Muscle of back (tissue), 3 donors: ENCODE measurements at regions not wholly inside any gene's neighbourhood (a gene's known extent, or its start where the extent isn't known, plus 50 kb on each side); places are given as distances from the start of the nearest gene placed in this dataset.
"Not testable (repeated sequence)": the region's sequence is repeated elsewhere in the genome, so short reads cannot be mapped to it uniquely, and the experiment has no call there.

Experiments used
- DNase-seq, 3 donors: peaks; one replicate each; pipeline versions ENCODE4 v3.0.0 to v3.0.0-alpha.2; 2013

DNA sequence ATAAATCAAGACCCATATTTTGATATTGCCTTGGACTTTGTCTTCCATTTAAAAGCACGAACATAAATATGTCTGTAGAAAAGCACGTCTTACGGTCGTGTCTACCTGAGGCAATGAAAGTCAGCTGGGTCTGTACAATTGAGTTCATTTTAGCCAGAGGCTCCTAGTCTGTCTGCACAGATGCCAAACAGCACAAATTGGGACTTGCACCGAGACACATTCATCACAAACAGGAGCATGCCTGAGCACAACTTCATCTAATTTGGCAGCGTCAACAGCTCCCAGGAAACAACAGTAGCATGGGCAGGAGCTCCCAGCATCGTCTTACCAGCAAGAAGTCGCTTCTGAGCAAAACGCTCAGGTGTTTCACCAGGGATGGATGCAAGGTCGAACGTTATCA lies 687.0 kb downstream of the EFNB2 start:
- peak in 1 of 3 donors; percentile 3 for DNase-seq

DNA sequence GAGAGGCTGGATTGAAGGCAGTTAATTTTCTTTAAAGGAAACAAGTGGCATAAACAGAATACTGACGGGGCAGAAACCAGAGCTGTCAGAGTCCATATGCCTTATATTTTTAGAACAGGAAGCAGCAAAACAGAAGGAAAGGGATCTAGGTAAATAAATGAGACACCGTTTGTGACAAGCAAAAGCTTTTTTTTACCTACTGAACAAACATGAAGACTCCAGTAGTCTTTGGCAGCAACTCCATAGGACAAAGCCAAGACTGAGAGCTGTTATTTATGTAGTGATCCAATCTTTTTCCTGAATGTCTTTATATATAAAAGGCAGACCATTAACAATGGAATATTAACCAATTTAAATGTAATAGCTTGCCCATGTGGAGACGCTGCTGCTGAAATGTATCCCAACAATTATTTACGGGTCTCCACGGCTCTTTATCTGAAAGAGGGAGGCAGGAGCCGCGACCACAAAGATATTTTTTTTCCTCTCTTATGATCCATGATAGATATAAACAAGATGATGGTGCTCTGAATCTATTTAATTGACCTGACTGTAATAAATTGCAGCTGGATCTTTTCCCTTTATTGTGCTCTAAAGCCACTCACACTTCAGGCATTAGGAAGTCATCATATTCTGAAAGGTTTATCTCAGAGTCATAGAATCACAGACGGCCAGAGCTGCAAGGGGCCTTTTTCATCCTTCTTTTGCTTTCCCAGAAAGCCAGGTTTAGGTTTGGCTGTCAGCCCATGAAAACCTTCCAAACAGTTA lies 687.8 kb downstream of the EFNB2 start:
- DNase-seq = peak; percentile 20 to 68 (median 40)

DNA sequence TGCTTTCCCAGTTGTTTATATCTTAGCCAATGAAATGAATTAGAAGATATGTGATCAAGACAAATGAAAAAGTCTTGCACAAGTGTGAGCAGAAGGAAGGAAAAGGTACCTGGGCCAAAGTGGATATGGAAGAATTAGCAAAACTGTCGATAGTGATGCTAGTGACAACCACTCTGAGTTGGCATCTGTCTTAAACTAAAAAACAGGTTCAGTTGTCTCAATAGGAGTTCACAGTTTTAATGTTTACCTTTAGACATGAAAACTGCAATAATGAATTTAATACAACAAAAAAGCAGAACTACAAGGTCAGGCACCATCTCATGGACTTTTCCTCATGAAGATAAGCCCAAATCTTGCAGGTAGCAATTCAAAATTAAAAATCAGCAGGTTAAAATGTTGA lies 688.5 kb downstream of the EFNB2 start:
- no peak for DNase-seq

DNA sequence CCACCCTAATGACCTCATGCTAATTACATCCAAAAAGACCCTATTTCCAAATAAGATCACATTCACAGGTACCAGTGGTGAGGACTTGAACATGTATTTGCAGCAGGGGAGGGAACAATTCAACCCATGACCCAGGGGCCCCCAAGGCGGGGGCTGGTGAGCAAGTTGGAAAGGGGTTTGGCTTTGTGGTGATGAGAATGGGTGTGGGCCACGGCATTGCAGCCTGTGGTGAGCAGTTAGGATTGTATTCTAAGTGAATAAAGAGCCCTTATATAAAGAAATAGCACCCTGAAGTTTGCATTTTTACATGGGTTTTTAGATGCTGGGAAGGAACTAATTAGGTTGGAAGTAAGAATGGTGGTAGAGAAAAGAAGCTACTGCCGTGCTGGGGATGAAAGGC lies 694.2 kb downstream of the EFNB2 start:
- DNase-seq = no peak

DNA sequence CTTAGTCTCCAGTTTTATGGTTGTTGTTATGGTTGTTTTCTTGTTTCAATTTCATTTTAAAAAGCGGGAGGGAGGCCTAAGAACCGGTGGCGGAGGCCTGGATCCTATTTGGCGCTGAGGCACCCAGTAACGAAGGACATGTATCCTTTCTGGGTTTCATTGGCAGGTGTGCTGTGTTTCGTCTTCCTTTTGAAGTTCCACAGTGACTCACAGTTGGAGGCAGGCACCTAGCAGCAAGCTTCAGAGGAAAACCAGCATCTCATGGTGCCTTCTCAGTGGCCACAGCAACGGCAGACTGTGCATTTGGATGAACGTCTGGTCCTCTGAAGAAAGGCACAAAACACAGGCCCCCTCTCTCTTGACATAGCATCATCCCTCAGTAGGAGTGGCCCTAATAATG lies 697.2 kb downstream of the EFNB2 start:
- no peak for DNase-seq

DNA sequence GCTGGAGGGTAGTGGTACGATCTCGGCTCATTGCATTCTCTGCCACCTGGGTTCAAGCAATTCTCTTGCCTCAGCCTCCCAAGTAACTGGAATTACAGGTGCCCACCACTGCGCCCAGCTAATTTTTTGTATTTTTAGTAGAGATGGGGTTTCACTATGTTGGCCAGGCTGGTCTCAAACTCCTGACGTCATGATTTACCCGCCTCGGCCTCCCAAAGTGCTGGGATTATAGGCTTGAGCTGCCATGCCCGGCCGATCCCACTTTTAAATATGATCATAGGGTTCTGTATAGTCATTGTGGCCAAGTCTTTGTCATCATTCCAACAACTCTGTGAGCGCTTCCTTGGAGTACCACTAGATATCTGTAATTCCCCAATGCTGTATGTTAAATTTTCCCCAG lies 698.2 kb downstream of the EFNB2 start:
- DNase-seq = not testable (repeated sequence)

DNA sequence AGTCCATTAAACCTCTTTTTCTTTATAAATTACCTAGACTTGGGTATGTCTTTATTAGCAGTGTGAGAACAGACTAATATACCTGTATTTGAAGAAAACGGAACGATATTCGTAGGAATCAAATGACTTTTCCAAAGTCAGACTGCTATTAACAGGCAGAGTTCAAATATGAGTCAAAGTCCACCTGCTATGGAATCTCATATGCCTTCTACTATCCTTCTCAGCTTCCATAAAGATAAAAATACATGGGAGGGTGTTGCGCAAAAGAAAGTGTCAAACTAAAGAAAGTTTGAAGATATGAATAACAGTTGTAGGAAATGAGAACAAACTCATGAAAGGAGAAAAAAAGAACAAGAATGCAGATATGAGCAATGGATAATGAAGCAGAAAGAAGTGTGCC lies 704.6 kb downstream of the EFNB2 start:
- DNase-seq = no peak

DNA sequence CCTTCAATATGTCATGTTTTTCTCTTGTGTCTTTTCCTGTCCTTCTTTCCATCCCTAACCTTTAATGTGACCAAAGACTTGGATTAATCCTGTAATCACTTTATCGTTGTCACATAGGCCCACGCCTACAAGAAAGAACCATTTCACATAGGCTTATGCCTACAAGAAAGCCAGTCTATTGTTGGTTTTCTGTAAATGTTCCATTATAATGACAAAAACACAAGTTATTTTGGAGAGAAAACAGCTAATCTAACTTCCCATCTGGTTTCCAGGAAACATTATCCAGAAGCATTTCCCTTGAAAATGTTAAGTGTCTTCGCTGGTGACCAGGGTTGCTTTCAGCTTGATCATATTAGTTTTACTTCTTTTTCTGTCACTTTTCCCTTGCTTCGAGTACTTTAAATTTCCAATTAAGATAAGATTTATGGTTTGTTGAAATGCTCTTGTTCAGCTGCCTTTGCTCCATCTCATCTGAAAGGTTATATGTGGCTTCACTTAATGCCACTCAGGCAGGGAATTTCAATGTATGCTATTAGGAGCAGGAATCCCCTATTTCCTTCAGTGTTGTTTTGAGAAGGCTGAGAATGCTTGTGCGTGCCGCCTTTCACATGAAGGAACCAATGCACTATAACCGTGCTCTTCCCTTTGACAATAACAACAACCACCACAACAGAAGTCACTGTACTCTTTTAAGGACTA lies 708.2 kb downstream of the EFNB2 start:
- DNase-seq = peak in 1 of 3 donors; percentile 35

DNA sequence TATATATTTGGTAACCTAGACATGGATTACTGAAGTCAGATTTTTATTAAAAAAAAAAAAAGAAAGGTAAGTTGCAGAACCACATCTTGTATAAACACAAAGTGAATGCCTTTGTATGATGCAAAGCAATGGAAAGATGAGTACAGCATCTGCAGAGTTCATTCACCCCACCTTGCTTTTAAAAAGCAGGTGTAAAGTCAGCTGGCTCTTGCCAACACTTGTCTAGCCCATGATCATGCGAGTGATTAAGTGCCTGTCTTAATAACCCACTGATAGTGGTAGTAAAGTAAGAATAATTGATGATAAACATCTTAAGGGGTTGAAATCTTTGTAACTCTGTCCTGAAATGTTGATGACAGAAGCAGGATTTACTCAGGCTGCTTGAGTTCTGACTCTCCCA lies 710.4 kb downstream of the EFNB2 start:
- DNase-seq = no peak

DNA sequence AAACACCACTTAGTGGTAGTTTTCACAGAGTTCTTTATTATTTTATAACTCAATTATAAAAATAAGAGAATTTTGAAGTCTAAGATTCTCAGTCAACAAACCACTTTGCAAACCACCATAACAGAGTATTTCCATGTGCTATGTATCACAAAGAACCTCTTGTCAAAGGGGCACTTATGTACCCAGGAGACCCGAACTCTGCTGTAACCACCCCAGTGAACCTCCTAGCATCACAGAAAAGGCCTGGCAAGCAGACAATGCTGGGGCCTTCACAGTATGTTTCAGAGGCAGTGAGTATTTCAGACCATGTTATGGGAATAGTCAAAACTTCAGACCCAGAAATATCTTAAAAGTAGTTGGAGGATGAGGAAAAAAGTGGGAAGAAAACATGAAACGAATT lies 714.1 kb downstream of the EFNB2 start:
- DNase-seq = no peak

DNA sequence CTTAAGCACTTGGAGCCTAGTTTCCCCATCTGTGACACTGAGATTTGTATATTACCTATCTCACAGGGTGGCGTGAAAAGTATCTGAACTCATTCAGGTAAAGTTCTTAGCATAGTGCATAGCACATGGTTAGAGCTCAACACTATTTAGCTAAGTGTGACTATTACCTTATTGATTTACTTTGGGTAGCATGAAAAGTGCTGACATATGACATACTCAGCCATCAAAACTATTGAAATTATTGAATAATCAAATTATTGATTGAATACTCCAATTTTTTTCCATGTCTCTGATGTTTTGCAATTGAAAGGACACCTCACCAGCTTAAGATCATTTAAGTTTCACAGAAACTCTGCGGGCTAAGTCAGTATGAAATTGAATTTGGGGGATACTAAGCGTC lies 715.0 kb downstream of the EFNB2 start:
- DNase-seq = no peak

DNA sequence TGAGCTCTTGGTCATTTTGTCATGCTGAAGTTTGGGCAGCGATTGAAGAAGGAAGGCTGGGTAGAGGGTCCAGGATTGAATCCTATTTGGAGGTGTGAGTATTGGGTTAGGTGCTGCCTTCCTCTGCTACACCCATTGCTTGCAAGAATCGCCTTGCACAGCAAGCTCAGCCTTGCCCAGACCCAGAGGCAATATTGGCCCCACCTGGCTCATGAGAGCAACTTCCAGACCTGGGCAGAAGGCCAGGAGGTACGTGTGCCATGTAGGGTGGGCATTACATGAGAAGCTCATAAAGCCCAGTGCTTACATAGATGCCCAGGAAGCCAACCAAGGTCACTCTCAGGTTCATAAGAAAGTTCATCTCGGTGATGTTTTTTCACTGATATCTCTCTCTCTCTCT lies 718.0 kb downstream of the EFNB2 start:
- DNase-seq = no peak

DNA sequence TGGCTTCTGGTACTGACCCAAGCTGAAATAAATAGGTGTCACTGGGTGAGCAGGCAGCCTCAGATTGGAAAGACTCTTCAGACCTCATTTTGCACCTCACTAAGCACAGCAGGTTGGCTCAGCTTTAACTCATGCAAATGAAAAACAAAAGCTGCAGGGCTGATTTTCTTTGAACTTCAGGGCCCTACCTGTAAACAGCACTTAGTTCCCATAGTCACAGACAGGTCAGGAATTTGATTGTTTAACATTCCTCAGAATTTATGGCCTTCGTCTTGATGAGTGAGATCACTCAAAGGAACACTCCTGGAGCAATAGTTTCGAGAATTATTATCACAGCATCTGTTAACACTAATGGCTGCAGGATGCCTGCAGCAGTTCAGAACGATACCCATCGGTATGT lies 718.5 kb downstream of the EFNB2 start:
- DNase-seq = no peak

DNA sequence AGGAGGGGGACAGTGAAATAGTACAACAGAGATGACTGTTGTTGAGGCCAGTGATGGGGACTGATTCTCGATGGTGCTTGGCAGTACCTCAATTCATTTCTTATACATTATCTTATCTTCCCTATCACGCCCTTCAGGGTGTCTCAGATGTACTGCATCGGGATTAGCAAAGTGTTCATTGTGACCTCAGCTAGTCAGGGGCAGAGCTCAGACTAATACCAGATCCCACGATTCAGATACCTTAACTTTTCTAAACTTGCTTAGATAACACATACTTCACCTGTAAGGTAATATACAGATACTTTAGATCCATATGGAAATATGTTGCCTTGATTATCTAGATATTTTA lies 720.6 kb downstream of the EFNB2 start:
- no peak for DNase-seq

DNA sequence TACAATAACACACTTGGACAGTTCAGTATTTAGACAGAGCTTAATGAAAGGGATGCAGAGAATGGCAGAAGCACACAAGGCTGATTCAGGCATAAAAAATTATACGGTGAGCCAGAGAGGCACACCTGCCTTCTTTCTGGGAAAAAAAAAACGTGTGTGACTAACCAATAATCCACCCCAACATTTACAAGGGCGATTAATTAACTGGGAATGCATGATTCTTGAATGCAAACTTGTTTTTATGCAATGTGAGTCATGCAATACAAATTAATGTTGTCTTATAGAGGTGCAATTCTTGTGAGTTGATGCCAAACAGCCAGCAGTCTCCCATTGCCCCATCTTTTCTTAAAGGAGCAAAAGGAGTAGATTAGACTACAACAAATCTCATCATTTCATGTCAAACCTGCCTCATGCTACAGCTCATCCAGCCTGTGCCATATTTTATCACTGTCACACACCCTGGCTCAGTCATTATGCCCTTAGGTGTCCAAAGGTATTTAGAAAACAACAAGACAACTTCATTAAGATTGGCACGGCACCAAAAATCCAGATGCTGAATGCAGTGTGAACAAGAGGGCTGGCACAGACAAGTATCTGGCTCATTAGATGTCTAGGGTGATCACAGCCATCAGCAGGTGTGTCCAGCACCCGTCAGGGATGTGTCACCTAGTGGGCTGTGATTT lies 721.1 kb downstream of the EFNB2 start:
- no peak for DNase-seq

DNA sequence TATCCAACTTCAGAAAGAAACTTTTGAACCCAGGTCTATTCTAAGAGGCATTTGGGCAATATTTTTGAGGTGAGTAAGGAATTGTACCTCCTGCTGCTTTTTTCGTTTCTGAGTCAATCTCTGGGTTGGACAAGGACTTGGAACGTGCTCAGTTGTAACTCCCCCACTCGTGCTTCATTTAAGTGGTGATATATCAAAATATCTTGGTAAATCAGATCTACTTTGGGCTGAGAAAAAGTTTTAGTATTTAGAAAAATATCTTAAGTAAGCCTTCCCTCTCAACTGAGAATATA lies 728.9 kb downstream of the EFNB2 start:
- DNase-seq = peak in 1 of 3 donors; percentile 17

DNA sequence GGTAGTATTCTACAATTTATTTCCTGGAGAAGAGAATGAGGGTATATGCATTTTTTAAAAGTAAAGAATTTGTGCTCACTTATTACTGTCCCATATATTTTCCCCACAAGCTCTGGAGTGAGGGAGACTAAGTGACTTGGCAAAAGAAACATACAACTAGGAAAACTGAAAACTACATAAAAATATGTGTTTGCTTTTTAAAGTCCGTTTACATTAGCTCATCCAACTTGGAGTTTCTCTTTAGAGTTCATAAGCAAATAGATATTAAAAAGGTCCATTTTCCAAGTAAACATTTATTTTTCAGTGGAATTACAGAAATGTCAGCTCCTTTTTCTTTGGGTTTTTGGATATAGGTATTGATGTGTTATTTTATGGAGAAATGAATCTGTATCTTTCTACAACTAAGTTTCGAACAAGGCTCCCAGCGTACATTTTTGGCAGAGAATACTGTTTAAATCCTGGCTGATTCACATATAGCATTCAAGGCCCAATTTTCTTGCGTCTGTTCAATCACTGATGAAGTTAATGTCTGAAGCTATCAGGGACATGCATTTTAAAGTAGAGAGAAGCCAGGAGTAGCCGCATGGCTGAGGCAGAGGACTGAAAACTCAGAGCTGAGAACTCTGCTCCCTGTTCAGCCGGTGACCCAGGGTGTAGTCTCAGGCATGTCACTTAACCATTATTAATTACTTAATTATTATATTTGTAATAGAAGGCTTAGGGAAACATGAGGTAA lies 729.4 kb downstream of the EFNB2 start:
- peak; percentile 28 to 74 (median 40) for DNase-seq

DNA sequence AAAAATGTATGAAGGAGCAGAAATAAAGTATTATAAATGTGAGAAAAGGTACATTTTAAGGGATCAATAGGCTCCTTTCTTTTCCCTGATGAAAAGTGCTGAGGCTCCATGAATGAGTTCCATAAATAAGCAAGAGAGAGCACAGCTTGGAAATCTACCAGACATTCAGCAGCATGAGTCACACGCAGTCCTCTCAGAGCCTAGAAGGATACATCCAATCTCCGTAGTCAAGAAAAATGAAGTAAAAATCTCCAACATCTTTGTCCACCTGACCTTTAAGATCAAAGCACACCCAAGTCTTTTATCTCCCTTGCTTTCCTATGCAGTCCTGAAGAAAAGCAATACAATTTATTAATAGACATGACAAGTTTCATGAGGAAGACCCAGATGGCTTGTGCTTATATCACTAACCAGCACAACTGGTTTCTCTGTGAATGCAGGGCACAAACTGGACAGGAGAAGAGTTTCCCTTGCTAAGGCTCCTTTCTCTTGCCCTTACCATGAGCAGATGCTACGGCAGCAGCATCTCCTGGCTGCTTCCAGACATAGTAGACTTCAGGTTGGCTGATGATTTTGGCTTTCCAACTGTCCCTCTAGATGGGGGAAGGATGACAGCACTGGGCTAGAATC lies 730.8 kb downstream of the EFNB2 start:
- DNase-seq = peak; percentile 16 to 33 (median 29)

DNA sequence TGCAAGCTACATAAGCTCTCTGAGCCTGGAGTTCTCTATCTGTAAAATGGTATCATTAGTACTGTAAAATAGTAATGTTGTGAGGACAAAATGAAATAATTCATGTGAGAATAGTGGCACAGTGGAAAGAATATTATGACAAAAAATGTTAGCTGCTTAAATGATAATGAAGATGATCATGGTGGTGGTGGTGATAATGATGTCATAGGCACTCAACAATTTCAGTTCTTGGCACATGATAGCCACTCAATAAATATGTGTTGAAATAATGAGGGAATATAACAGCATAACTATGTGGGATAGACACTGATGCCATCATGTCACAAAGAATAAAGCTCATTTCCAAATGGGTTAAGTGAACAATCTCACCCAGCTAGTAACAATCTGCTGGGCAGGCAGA lies 736.3 kb downstream of the EFNB2 start:
- no peak for DNase-seq

DNA sequence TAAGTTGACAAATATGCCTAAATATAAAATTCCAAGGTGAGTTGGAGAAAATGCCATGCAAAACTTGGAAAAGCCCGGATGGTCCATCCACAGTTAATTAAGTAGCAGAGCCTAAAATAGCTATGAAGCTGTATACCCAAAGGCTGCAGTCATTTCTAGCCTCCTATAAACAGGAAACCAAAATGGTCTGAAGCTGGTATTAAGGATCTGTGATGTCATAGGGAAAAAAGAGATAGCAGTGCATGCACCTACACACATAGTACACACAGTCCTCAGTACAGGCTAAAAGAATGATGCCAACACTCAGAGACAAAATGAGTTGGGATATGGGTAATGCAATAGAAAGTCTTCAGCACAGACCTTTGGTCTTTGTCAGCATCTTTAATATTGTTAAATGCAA lies 736.9 kb downstream of the EFNB2 start:
- DNase-seq = no peak

DNA sequence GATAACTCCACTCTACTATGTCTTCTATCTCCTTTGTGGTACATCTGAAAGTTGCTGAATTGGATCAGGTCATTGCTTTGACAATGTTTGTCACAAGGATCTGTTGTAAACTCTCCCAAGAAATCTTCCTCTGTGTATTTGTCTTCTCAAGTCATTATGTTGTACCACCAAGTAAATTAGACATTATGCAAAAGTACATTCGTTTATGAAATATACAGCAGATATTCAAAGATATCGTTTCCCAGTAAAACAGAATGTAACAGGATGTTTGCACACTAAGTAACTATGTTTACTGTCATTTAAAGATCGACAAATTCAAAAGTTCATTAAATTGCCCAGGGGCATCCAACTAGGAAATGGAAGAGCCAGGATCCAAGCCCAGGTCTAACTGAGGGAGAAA lies 739.4 kb downstream of the EFNB2 start:
- DNase-seq = no peak

DNA sequence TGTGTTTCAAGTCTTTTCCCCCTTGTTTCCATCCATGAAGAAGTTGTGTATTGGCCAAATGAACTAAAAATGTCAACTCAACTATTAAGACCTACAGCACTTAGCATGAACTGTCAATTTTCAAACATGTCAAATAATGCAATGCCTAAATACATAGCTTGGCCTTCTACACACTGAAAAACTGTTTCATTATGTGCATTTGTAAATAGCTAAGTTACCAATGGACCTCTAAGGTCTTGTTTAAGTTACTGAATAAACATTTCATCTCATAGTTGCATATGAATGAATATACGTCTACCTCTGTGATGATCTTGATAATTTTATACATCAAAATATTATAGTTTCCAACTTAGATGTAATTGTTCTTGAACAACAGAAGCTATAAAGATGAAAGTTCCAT lies 744.5 kb downstream of the EFNB2 start:
- no peak for DNase-seq
